A549 (cell line): ENCODE measurements at regions not wholly inside any gene's neighbourhood (a gene's known extent, or its start where the extent isn't known, plus 50 kb on each side); places are given as distances from the start of the nearest gene placed in this dataset.

Source experiments
- ATAC-seq, 2 experiments: fragments of 200-7000 bp in 1 of 2; fragments of >200 bp in 1 of 2; cut with Nextera tagmentation in 1 of 2; cut with Tn5 transposase in 1 of 2; 3 replicates each; pipeline versions ENCODE4 v1.8.0 to v1.9.1; 2018 to 2020; ENCODE audit warnings: mild to moderate bottlenecking in 1 of 2, moderate library complexity in 1 of 2
- CTCF ChIA-PET: fragments of 300-600 bp; sonication (Branson Sonifier 250); formaldehyde crosslinking; extraction: SDS; loops from one replicate; lab custom pipeline; 2021; ENCODE audit warnings: antibody characterized with exemption, inconsistent platforms; lab: Yijun Ruan, JAX
- POLR2A ChIA-PET: fragments of 350-600 bp; formaldehyde crosslinking; extraction: SDS; loops from one replicate; lab custom pipeline; 2021; ENCODE audit warnings: antibody characterized with exemption, inconsistent platforms; lab: Yijun Ruan, JAX
- DNase-seq, 2 experiments: peaks; one replicate each; pipeline versions ENCODE4 v3.0.0 to v3.0.0-alpha.2; 2011 to 2016; ENCODE audit warnings: low read depth in 1 of 2, low spot score in 1 of 2
- FAIRE-seq: peaks from 2 replicates; lab custom pipeline; 2011; peaks lifted over from hg19 to GRCh38; lab: Jason Lieb, UNC
- H3K27ac ChIP-seq, 2 experiments: fragments of >200 bp; sonication (Bioruptor Twin); formaldehyde crosslinking; 3 replicates each; pipeline ENCODE4 v1.5.1; 2016 to 2017
- H3K4me1 ChIP-seq: fragments of >200 bp; sonication (Bioruptor Twin); formaldehyde crosslinking; 3 replicates; pipeline ENCODE4 v1.6.1; 2016
- H3K4me2 ChIP-seq: fragments of >200 bp; sonication (Bioruptor Twin); formaldehyde crosslinking; 3 replicates; pipeline ENCODE4 v1.6.1; 2016
- H3K4me3 ChIP-seq: fragments of >200 bp; sonication (Bioruptor Twin); formaldehyde crosslinking; 3 replicates; pipeline ENCODE4 v1.5.1; 2016
- H3K9me3 ChIP-seq: fragments of >200 bp; sonication (Bioruptor Twin); formaldehyde crosslinking; 3 replicates; pipeline ENCODE4 v1.6.1; 2016
- CBX8 ChIP-seq: fragments of 200-600 bp; sonication (generic); IDR thresholded peaks from 2 replicates; pipeline ENCODE4 v1.6.1; 2016
- CHD2 ChIP-seq: fragments of 150-350 bp; IDR thresholded peaks from 2 replicates; pipeline ENCODE4 v1.6.1; 2014; ENCODE audit warnings: low read length; ENCODE audit not compliant: partially characterized antibody
- E2F6 ChIP-seq: IDR thresholded peaks from 2 replicates; pipeline ENCODE4 v1.6.1; 2012; ENCODE audit warnings: low read depth, borderline replicate concordance
- EHMT2 ChIP-seq: fragments of 200-600 bp; sonication (generic); IDR thresholded peaks from 2 replicates; pipeline ENCODE4 v1.6.1; 2016; ENCODE audit warnings: antibody characterized with exemption, low read depth, mild to moderate bottlenecking, moderate library complexity
- ELK1 ChIP-seq: fragments of 150-350 bp; IDR thresholded peaks from 2 replicates; pipeline ENCODE4 v1.6.1; 2014; ENCODE audit warnings: low read depth, mild to moderate bottlenecking, low read length
- EP300 ChIP-seq, 2 experiments: fragments of >200 bp; sonication (Bioruptor Twin); formaldehyde crosslinking; IDR thresholded peaks; 2 replicates in 1 of 2; 3 replicates in 1 of 2; pipeline ENCODE4 v1.6.1; 2016 to 2017
- FOSL2 ChIP-seq, 2 experiments: fragments of 450-650 bp in 1 of 2; fragments of >200 bp in 1 of 2; sonication (Bioruptor Twin) in 1 of 2; formaldehyde crosslinking; IDR thresholded peaks; 2 replicates each; pipeline versions ENCODE4 v1.5.0 to v1.6.1; 2016 to 2020; ENCODE audit warnings: mild to moderate bottlenecking in 1 of 2, moderate library complexity in 1 of 2
- GATA3 ChIP-seq: IDR thresholded peaks from 2 replicates; pipeline ENCODE4 v1.6.1; 2012; ENCODE audit warnings: borderline replicate concordance
- HES2 ChIP-seq: fragments of >200 bp; sonication (Bioruptor Twin); formaldehyde crosslinking; IDR thresholded peaks from 2 replicates; pipeline ENCODE4 v1.6.1; 2016
- HEYL ChIP-seq: fragments of 250-450 bp; sonication (Bioruptor Pico); IDR thresholded peaks from 2 replicates; pipeline ENCODE4 v1.8.0; 2021; ENCODE audit warnings: mild to moderate bottlenecking, moderate library complexity
- HOXA7 ChIP-seq: fragments of 250-450 bp; sonication (Bioruptor Pico); IDR thresholded peaks from 2 replicates; pipeline ENCODE4 v1.5.0; 2020; ENCODE audit warnings: mild to moderate bottlenecking, moderate library complexity
- JUN ChIP-seq, 2 experiments: fragments of >200 bp; sonication (Bioruptor Twin); formaldehyde crosslinking; IDR thresholded peaks; 2 replicates in 1 of 2; 3 replicates in 1 of 2; pipeline ENCODE4 v1.6.1; 2016 to 2017
- JUNB ChIP-seq: fragments of >200 bp; sonication (Bioruptor Twin); formaldehyde crosslinking; IDR thresholded peaks from 2 replicates; pipeline ENCODE4 v1.6.1; 2016
- MAX ChIP-seq: IDR thresholded peaks from 2 replicates; pipeline ENCODE4 v1.6.1; 2012
- MYC ChIP-seq: IDR thresholded peaks from 2 replicates; pipeline ENCODE4 v1.6.1; 2012; ENCODE audit warnings: mild to moderate bottlenecking, inconsistent platforms, low read length, improper control_type of control experiment, borderline replicate concordance
- NFE2L2 ChIP-seq: fragments of 150-350 bp; conservative IDR thresholded peaks from 2 replicates; pipeline ENCODE4 v1.6.1; 2014; ENCODE audit warnings: low read length
- POLR2AphosphoS2 ChIP-seq: conservative IDR thresholded peaks from 2 replicates; pipeline ENCODE4 v1.6.1; 2012; ENCODE audit warnings: low read length, improper control_type of control experiment, inconsistent platforms
- RAD21 ChIP-seq, 2 experiments: fragments of >200 bp in 1 of 2; sonication (Bioruptor Twin) in 1 of 2; formaldehyde crosslinking in 1 of 2; IDR thresholded peaks in 1 of 2; conservative IDR thresholded peaks in 1 of 2; 2 replicates in 1 of 2; 3 replicates in 1 of 2; pipeline ENCODE4 v1.6.1; 2012 to 2018; ENCODE audit warnings: inconsistent platforms in 1 of 2
- REST ChIP-seq: fragments of 200-600 bp; sonication (generic); IDR thresholded peaks from 2 replicates; pipeline ENCODE4 v1.6.1; 2016; ENCODE audit warnings: antibody characterized with exemption, mild to moderate bottlenecking, moderate library complexity
- RFX5 ChIP-seq: fragments of 450-650 bp; IDR thresholded peaks from 2 replicates; pipeline ENCODE4 v1.7.1; 2014; ENCODE audit warnings: antibody characterized with exemption, mild to moderate bottlenecking, moderate library complexity
- ZFP36 ChIP-seq: fragments of 450-650 bp; IDR thresholded peaks from 2 replicates; pipeline ENCODE4 v1.6.1; 2014; ENCODE audit warnings: borderline replicate concordance; ENCODE audit not compliant: partially characterized antibody
- ZNF302 ChIP-seq: fragments of 250-450 bp; sonication (Bioruptor Pico); IDR thresholded peaks from 2 replicates; pipeline ENCODE4 v1.9.0; 2021; ENCODE audit warnings: inconsistent platforms, mild to moderate bottlenecking, moderate library complexity
- WGBS: methylation state at CpG from one replicate; pipeline ENCODE4 v1.1.6; 2017; ENCODE audit errors: missing lambda C conversion rate; 5-methylcytosine and 5-hydroxymethylcytosine counted together

GRCh38 chr20:48448666-48449600 is 378.9 kb downstream of the PREX1 start:
- ATAC-seq (no peak), FAIRE-seq (no peak), DNase-seq (no peak)
- H3K4me3 ChIP-seq, result no peak overlapping the region
- no peak overlapping the region for H3K27ac ChIP-seq
- ChIA-PET CTCF (no interaction called here), POLR2A (no interaction called here)
- H3K4me1 ChIP-seq, result no peaks in the 10 kb centered on the region
- TF ChIP-seq HOXA7 (no peak), HES2 (no peak), POLR2AphosphoS2 (no peak), E2F6 (no peak), ZNF302 (CRISPR knock-in tag) (no peak), ELK1 (no peak), FOSL2 (IDR thresholded peaks at IDR 0.05) (no peak), FOSL2 (CRISPR knock-in tag; IDR thresholded peaks at IDR 0.05) (no peak), JUNB (no peak), ZFP36 (no peak), HEYL (no peak), CHD2 (no peak)
- WGBS, result 2% methylated on average over 10 of the region's 10 CpGs
- H3K9me3 ChIP-seq, result peaks cover 22% of the 10 kb centered on the region
- H3K4me2 ChIP-seq, result no peak overlapping the region

- no peak for ATAC-seq
- no peaks in the 10 kb centered on the region for H3K4me1 ChIP-seq
- no peak overlapping the region for H3K4me2 ChIP-seq
- CTCF ChIA-PET, result interaction anchor here (1.1 kb wide), 1 partner anchor 29 kb away, joined by 3 read pairs; no protein-coding TSS in a partner anchor
- peaks cover 30% of the 10 kb centered on the region for H3K9me3 ChIP-seq
- no peak overlapping the region for H3K4me3 ChIP-seq
- no peak overlapping the region for H3K27ac ChIP-seq
- 43% methylated on average over 4 of the region's 4 CpGs for WGBS
- no peak for TF ChIP-seq CBX8
- no peak for TF ChIP-seq RFX5
- no peak for TF ChIP-seq MAX
- no peak for TF ChIP-seq EP300 (IDR thresholded peaks at IDR 0.05)
- no peak for TF ChIP-seq REST
- TF ChIP-seq MYC, result no peak
- no peak for TF ChIP-seq JUN (IDR thresholded peaks at IDR 0.05)
- no peak for TF ChIP-seq GATA3
- no peak for TF ChIP-seq NFE2L2
- TF ChIP-seq RAD21 (conservative IDR thresholded peaks at IDR 0.05 in 1 of 2, IDR thresholded peaks at IDR 0.05 in 1 of 2), result no peak
- no peak for TF ChIP-seq FOSL2 (IDR thresholded peaks at IDR 0.05)
- TF ChIP-seq FOSL2 (CRISPR knock-in tag; IDR thresholded peaks at IDR 0.05), result no peak
- no peak for TF ChIP-seq EHMT2
- FAIRE-seq, result no peak
- DNase-seq, result no peak
- POLR2A ChIA-PET, result no interaction called here
These were observed 380.3 kb downstream of the PREX1 start for GRCh38 chr20:48447456-48447855.
